ENCODE measurements at regions not wholly inside any gene's neighbourhood (a gene's known extent, or its start where the extent isn't known, plus 50 kb on each side); places are given as distances from the start of the nearest gene placed in this dataset.

- no peak overlapping the region for H3K4me3 Mint-ChIP-seq
- H3K27me3 Mint-ChIP-seq (ENCODE audit: insufficient read depth): peaks cover 9% of the 10 kb centered on the region
Measured at GRCh38 chr16:80417706-80418271, 123.0 kb upstream of the DYNLRB2 start.

GRCh38 chr16:80408014-80408413, 132.8 kb upstream of the DYNLRB2 start:
- peaks cover 32% of the 10 kb centered on the region for H3K27me3 ChIP-seq (ENCODE audit: control insufficient read depth, insufficient read depth, low read length, poor library complexity, severe bottlenecking)
- DNase-seq: no peak
- no peaks in the 10 kb centered on the region for H3K4me1 ChIP-seq (ENCODE audit: control insufficient read depth, insufficient read depth, low read length)
- no peaks in the 10 kb centered on the region for H3K36me3 ChIP-seq (ENCODE audit: control insufficient read depth, insufficient read depth, low read length)
- Mint-ChIP-seq H3K4me1 (no peaks in the 10 kb centered on the region), H3K27ac (no peak overlapping the region), H3K36me3 (ENCODE audit: low read depth) (no peaks in the 10 kb centered on the region), H3K9me3 (no peaks in the 10 kb centered on the region), H3K27me3 (ENCODE audit: insufficient read depth) (peaks cover 28% of the 10 kb centered on the region), H3K4me3 (no peak overlapping the region)
- 90 to 100% methylated on average over 1 of the region's 1 CpG for WGBS, 2 experiments (ENCODE audit: insufficient coverage in 1 of 2, insufficient read length in 1 of 2)
- no peak overlapping the region for H3K4me3 ChIP-seq (ENCODE audit: low read length)
- H3K27ac ChIP-seq (ENCODE audit: low read depth, low read length): no peak overlapping the region
- no peak for TF ChIP-seq CTCF (conservative IDR thresholded peaks at IDR 0.05)
- H3K9ac ChIP-seq (ENCODE audit: extremely low read depth, low read length, poor library complexity, severe bottlenecking): no peak overlapping the region
- H3K9me3 ChIP-seq (ENCODE audit: control insufficient read depth, low read length): no peaks in the 10 kb centered on the region

More at GRCh38 chr16:80417706-80418271, 123.0 kb upstream of the DYNLRB2 start:
- Histone ChIP-seq H3K4me1 (ENCODE audit: control insufficient read depth, insufficient read depth, low read length) (no peaks in the 10 kb centered on the region), H3K36me3 (ENCODE audit: control insufficient read depth, insufficient read depth, low read length) (no peaks in the 10 kb centered on the region), H3K9ac (ENCODE audit: extremely low read depth, low read length, poor library complexity, severe bottlenecking) (no peak overlapping the region), H3K27me3 (ENCODE audit: control insufficient read depth, insufficient read depth, low read length, poor library complexity, severe bottlenecking) (peaks cover 20% of the 10 kb centered on the region), H3K27ac (ENCODE audit: low read depth, low read length) (no peak overlapping the region), H3K4me3 (ENCODE audit: low read length) (no peak overlapping the region), H3K9me3 (ENCODE audit: control insufficient read depth, low read length) (no peaks in the 10 kb centered on the region)
- Mint-ChIP-seq H3K36me3 (ENCODE audit: low read depth) (no peaks in the 10 kb centered on the region), H3K27ac (no peak overlapping the region), H3K9me3 (no peaks in the 10 kb centered on the region), H3K4me1 (no peaks in the 10 kb centered on the region)
- WGBS, 2 experiments (ENCODE audit: insufficient coverage in 1 of 2, insufficient read length in 1 of 2): 91 to 94% methylated on average over 4 of the region's 4 CpGs
- no peak for DNase-seq
- TF ChIP-seq CTCF (conservative IDR thresholded peaks at IDR 0.05): no peak

- DNase-seq: no peak
- Mint-ChIP-seq H3K9me3 (no peaks in the 10 kb centered on the region), H3K4me3 (no peak overlapping the region), H3K27ac (no peak overlapping the region), H3K36me3 (ENCODE audit: low read depth) (no peaks in the 10 kb centered on the region), H3K27me3 (ENCODE audit: insufficient read depth) (peaks cover 28% of the 10 kb centered on the region), H3K4me1 (no peaks in the 10 kb centered on the region)
- Histone ChIP-seq H3K27me3 (ENCODE audit: control insufficient read depth, insufficient read depth, low read length, poor library complexity, severe bottlenecking) (peaks cover 37% of the 10 kb centered on the region), H3K9me3 (ENCODE audit: control insufficient read depth, low read length) (no peaks in the 10 kb centered on the region), H3K4me3 (ENCODE audit: low read length) (no peak overlapping the region), H3K4me1 (ENCODE audit: control insufficient read depth, insufficient read depth, low read length) (no peaks in the 10 kb centered on the region), H3K27ac (ENCODE audit: low read depth, low read length) (no peak overlapping the region), H3K9ac (ENCODE audit: extremely low read depth, low read length, poor library complexity, severe bottlenecking) (no peak overlapping the region), H3K36me3 (ENCODE audit: control insufficient read depth, insufficient read depth, low read length) (no peaks in the 10 kb centered on the region)
- 87 to 92% methylated on average over 3 of the region's 3 CpGs for WGBS, 2 experiments (ENCODE audit: insufficient coverage in 1 of 2, insufficient read length in 1 of 2)
- no peak for TF ChIP-seq CTCF (conservative IDR thresholded peaks at IDR 0.05)
Measured at GRCh38 chr16:80407265-80407987, 133.4 kb upstream of the DYNLRB2 start.
